ENCODE measurements at regions not wholly inside any gene's neighbourhood (a gene's known extent, or its start where the extent isn't known, plus 50 kb on each side); places are given as distances from the start of the nearest gene placed in this dataset.
"Not testable (repeated sequence)": the region's sequence is repeated elsewhere in the genome, so short reads cannot be mapped to it uniquely, and the experiment has no call there.

DNA sequence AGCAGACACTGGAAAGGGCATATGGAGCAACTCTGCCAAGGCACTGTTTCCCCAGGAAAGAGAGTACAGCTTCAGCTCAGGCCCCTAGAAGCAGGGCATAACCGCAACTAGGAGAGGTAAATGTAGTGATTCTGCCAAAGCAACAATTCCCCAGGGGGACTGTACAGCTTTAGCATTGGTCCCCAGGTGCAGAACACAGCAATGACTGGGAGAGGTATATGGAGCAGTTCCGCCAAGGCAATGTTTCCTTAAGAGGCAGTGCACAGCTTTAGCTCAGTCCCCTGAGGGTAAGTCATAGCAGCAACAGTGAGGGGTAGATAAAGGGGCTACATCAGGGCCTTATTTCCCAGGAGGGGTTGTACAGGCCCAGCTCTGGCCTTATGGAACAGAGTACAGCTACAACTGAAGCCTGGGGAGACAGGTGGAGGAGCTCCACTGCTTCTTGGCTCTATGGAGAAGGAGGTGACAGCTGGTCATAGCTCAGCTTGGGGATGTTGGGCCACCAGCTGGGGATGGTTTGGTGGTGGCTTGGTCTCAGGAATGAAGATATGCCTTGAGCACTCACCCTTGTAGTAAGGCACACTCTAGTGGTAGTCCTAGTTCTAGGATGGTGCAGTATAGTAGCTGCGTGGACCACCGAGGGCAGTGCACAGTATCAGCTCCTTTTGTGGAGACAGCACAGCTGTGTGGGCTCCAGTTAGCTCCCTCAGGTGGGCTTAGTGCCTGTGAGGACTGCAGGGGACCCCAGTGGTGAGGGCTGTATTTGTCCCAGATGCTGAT lies 582.7 kb downstream of the PTPRC start:
- no peak for DNase-seq (ENCODE audit: low spot score)

DNA sequence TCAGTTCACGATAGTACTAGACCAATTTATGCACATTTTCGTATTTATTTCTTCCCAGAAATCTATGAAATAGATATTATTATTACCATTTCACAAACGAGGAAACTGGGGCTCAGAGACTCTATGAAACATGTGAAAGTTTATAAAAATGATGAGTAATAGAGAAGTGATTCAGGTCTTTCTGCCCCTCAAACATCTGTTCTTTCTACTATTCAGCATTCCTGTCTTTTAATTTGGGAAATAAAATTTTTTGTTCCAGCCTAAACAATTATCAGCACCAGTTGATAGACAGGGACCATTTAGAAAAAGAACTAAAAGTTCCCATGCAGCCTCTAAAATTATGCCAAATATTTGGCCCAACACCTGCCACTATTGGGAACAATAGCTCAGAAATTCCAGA lies 585.1 kb downstream of the PTPRC start:
- no peak for DNase-seq (ENCODE audit: low spot score)

DNA sequence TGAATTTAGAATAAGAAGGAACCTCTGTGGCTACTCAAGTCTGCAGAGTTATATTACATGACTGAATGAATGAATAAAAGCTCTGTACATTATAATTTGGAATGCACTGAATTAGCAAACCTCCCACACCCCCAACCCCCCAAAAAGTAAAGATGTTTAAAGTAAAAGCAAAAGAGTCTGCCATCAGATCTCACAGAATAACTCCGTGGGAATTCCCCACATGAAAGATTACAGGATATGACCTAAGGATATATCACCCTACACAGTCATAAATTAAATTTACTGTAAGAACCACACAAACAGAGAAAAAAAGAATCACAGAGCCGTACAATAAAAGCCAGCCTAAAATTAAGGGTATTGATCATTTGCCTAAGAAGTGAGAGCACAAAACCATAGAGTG lies 587.3 kb downstream of the PTPRC start:
- DNase-seq (ENCODE audit: low spot score): no peak

DNA sequence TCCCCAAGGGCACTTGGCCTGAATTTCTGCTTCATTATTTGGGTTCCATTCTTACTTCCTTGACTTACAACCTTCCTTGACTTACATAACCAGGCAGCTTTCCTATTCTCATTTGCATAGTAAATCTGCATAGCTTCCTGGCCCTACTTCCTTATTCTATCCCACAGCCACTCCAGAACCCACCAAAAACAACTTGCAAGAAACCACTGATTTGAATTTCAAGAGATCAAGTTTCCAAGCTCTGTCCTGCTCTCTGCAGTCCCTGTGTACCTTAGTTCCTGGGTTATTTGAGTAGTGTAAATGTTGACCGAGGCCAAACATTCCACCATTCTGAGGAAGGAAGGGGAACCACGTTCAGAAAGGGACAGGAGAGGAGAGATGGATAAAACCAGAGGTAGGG lies 603.3 kb downstream of the PTPRC start:
- DNase-seq (ENCODE audit: low spot score): no peak

GRCh38 chr1:199242601-199243000 lies 603.8 kb downstream of the PTPRC start:
- DNase-seq (ENCODE audit: low spot score): no peak

DNA sequence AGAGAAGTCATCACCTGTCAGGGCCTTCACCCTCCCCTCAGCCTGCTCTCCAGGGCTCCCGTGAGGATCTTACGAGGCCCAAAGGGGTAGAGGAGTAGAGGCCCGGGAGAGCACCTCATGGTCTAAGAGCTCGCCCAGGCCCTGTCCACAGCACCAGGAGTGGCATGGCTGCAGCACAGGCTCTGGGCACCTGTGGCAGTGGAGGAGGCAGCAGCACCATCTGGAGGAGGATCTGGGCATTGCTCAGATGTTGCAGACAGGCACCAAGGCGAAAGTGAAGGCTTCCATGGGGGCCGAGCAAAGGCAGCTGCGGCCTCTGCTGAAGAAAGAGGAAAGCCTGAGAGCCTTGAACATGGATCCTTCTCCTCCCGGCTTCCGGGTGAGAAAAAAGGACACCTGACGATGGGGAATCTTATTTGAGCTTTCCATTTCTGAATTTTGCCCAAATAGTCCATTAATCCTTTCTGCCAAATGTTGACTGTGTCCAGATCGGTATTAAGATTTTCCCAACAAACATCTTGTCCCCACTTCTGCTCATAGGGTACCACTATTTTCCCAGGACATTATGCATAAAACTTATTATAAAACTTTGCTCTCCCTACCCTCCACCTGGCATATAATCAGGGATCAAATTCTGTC lies 604.7 kb downstream of the PTPRC start:
- peak; percentile 4 for DNase-seq (ENCODE audit: low spot score)

DNA sequence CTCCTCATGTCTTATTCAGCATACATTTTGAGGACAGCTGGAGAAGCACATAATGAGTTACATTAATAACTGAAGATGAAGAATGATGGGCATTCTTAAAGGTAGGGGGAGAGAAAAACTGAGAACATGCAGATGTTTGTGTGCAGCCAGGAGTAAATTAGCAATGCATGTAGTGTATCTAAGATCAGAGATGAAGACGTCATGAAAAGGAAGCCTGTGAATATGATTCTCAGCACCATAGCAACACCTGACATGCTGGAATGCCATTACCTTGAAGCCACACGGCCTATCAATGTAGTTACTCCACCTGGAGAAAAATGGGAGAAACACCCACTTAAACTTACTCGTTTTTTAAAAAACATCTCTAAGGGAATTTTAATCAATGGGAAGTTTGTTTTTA lies 607.1 kb downstream of the PTPRC start:
- DNase-seq (ENCODE audit: low spot score): no peak

DNA sequence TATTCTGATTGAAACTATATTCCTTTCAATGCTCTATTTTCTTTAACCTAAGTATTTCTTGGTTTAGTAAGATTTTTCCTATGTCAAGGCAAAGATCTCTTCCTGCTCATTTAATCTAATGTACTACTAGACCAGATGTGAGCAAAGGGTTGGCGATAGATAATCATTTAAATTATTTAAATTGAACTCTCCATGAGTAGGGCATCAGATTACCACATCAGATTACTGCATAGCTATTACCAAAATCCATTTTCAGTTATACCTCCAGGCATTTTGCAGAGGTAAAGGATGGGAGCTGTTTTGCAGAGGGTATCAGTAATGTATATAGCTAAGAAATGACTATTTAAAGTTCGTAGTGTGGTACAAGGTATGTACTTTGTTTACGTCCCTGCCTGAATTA lies 607.9 kb downstream of the PTPRC start:
- DNase-seq (ENCODE audit: low spot score): no peak

GRCh38 chr1:199247891-199248290 lies 609.1 kb downstream of the PTPRC start:
- no peak for DNase-seq (ENCODE audit: low spot score)

GRCh38 chr1:199254040-199254439 lies 615.2 kb downstream of the PTPRC start:
- not testable (repeated sequence) for DNase-seq (ENCODE audit: low spot score)

GRCh38 chr1:199261328-199261727 lies 622.5 kb downstream of the PTPRC start:
- no peak for DNase-seq (ENCODE audit: low spot score)

- DNase-seq (ENCODE audit: low spot score): no peak
These were observed 625.4 kb downstream of the PTPRC start for GRCh38 chr1:199264283-199264682.

DNA sequence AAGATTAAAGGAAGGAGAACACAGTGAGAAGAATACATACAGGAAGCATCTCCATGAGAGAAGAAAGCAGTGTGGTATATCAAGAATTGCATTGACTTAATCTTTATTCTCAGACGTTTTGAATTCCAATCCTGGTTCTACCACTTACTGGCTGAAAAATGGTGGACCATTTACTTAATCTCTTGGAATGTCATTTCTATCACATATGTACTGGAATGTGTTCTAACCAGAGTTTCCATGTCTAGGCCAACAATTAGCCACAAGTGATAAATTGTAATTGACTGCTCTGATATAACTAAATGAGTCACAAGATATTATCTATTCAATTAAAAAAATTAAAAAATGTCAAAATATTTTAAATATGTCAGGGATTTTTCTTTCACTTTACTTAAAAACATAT lies 626.1 kb downstream of the PTPRC start:
- no peak for DNase-seq (ENCODE audit: low spot score)

- DNase-seq (ENCODE audit: low spot score): no peak
These were observed 626.5 kb downstream of the PTPRC start for GRCh38 chr1:199265319-199265718.

DNA sequence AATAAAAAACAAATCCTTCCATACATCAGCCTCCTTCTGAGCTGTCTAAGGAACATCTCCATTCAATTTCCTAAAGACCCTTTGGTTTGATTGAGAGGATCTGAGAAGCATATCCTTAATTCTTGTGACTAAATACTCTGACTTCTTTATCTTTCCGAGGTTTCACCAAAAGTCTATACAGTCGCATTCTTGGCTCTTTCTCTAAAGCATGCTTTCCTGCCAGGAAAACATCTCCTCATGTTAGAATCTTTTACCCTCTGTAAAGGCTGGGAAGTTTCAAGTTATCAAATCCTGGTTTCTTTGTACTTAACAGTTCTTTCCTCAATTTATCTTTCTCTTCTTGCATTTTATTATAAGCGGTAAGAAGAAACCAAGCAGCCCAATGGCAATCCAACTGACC lies 630.4 kb downstream of the PTPRC start:
- no peak for DNase-seq (ENCODE audit: low spot score)

GRCh38 chr1:199272139-199272544 lies 633.3 kb downstream of the PTPRC start:
- no peak for DNase-seq (ENCODE audit: low spot score)

- DNase-seq (ENCODE audit: low spot score): peak; percentile 10
These were observed 633.8 kb downstream of the PTPRC start for GRCh38 chr1:199272628-199273086.

DNA sequence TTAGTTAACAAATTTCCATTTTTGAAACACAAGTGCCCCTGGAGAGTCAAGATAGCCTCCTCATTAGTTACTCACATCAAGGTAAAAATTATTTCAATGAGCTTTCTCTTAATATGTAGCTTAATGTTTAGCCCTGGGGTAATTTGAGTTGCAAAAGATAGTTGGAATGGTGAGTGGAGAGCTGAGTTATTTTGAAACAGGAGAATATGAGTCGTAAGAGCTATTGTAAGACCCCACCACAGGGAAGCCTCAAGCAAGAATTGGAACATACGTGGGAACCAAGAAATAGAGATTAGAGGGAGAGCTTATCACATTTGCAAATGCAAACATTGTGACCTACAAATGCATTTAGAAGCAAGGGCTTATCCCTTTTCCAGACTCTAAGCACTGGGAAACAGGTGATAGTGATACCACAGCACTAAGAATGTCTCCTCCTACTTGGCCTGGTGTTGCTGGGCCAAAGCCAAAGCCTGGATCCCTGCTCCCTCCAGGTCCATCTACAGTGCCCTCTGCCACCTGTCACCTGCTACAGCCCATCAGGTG lies 635.1 kb downstream of the PTPRC start:
- DNase-seq (ENCODE audit: low spot score): no peak

GRCh38 chr1:199279067-199279466 lies 640.2 kb downstream of the PTPRC start:
- no peak for DNase-seq (ENCODE audit: low spot score)

- no peak for DNase-seq (ENCODE audit: low spot score)
These were observed 641.2 kb downstream of the PTPRC start for GRCh38 chr1:199279872-199280645.

DNA sequence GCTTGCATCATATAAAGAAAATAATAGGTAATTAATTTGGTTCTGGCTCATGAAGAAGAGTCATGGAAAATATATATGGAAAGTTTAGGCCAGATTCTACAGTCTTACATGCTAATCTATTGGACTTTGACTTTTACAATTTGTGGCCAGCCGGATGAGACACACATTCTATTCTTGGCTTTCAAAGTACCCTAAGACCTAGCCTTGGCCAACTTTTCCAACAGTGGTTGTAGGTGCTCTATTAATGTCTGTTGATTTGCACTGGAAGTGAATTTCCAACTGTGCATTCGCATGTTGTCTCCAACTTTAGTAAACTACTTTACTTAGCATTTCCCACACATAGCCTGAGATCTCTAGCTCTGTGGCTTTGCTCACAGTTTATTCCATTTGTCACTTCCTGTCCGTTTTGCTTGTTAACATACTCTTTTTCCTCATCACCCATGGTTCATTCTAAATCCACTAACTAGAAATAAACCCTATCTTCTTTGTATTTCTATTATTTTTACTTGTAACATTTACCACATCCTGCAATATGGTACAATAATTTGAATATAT lies 644.0 kb downstream of the PTPRC start:
- no peak for DNase-seq (ENCODE audit: low spot score)

DNA sequence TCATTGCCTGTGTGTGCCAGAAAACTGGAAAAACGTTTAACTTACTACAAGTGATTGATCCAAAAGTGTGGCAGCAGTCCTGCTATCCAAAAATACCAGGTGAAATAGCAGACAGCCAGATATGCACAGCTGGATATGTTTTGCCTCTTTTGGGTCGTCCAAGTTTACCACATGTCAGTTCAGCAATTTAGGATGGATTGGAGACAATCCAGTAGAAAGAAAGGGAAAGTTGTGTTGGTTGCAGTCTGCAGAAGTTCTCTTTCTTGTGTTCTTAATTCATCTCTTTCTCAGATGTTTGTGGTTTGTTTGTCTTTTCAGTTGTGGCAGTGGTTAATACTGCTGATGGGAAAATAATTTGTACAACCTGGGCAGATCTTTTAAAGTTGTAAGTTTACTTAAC lies 645.0 kb downstream of the PTPRC start:
- DNase-seq (ENCODE audit: low spot score): no peak

All from HuH-7.5 (cell line).